Naive thymus-derived CD8-positive, alpha-beta T cell (primary cell): ENCODE measurements at regions not wholly inside any gene's neighbourhood (a gene's known extent, or its start where the extent isn't known, plus 50 kb on each side); places are given as distances from the start of the nearest gene placed in this dataset.

Experiments used
- ATAC-seq, 2 donors: fragments of 150-1000 bp; cut with Tn5 transposase in 1 of 2; sonication (Bioruptor Pico), chemical (Tn5 transposase) in 1 of 2; 1 replicate in 1 of 2; 2 replicates in 1 of 2; pipeline ENCODE4 v1.10.0; 2021; ENCODE audit warnings: mild to moderate bottlenecking in 2 of 2, moderate library complexity in 2 of 2
- POLR2A ChIA-PET: fragments of 350-600 bp; sonication (Branson Sonifier 250); formaldehyde crosslinking; loops from one replicate; lab custom pipeline; 2021; ENCODE audit warnings: antibody characterized with exemption; lab: Charles Lee
- DNase-seq, 10 donors: peaks; one replicate each; pipeline versions ENCODE4 v3.0.0 to v3.0.0-alpha.2; 2020 to 2022
- H3K27ac Mint-ChIP-seq, 10 donors: one replicate each; pipeline ENCODE4 v1.8.0; 2020 to 2022; ENCODE audit warnings: mild to moderate bottlenecking in 10 of 10, mixed read lengths in 10 of 10, moderate library complexity in 4 of 10, inconsistent platforms in 1 of 10
- H3K27me3 Mint-ChIP-seq, 5 donors: one replicate each; pipeline ENCODE4 v1.8.0; 2021 to 2022; ENCODE audit warnings: mixed read lengths in 5 of 5
- H3K36me3 Mint-ChIP-seq, 3 donors: one replicate each; pipeline ENCODE4 v1.8.0; 2020 to 2022; ENCODE audit warnings: mixed read lengths in 3 of 3, mild to moderate bottlenecking in 2 of 3, inconsistent platforms in 1 of 3
- H3K4me1 Mint-ChIP-seq, 4 donors: one replicate each; pipeline ENCODE4 v1.8.0; 2021 to 2022; ENCODE audit warnings: mixed read lengths in 4 of 4
- H3K4me3 Mint-ChIP-seq, 10 donors: one replicate each; pipeline ENCODE4 v1.8.0; 2020 to 2022; ENCODE audit warnings: mild to moderate bottlenecking in 10 of 10, mixed read lengths in 10 of 10, moderate library complexity in 6 of 10, inconsistent platforms in 1 of 10
- H3K9me3 Mint-ChIP-seq, 9 donors: one replicate each; pipeline ENCODE4 v1.8.0; 2020 to 2022; ENCODE audit warnings: mixed read lengths in 9 of 9, mild to moderate bottlenecking in 3 of 9, inconsistent platforms in 1 of 9, moderate library complexity in 1 of 9

DNA sequence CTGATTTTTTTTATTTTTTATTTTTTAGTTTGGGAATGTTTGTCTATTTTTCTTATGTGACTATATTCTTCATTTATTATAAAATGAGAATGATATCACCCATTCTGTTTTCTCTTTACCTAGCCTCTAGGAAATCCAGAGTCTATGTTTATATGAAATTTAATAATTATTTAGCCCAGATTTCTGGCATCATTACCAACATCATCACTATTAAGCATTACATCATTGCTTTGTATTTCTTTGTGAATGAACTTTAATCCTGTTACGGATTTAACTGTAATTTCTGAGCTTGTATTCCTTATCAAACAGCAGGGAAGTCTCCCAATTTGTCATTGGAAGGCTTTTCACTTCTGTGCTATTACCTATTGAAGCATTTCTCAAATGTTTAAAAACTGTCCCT lies 72.7 kb upstream of the NOX3 start:
- no peak overlapping the region for H3K27ac Mint-ChIP-seq
- H3K9me3 Mint-ChIP-seq: peaks cover 0 to 11% (median 6%) of the 10 kb centered on the region in 9 donors
- POLR2A ChIA-PET: no interaction called here
- H3K4me3 Mint-ChIP-seq: no peak overlapping the region
- peaks cover 0 to 8% (median 3%) of the 10 kb centered on the region in 4 donors for H3K4me1 Mint-ChIP-seq
- ATAC-seq (no peak), DNase-seq (no peak)
- H3K27me3 Mint-ChIP-seq: peaks cover 0 to 4% (median 0%) of the 10 kb centered on the region in 5 donors
- H3K36me3 Mint-ChIP-seq: peaks cover 0 to 8% (median 0%) of the 10 kb centered on the region in 3 donors

- POLR2A ChIA-PET: no interaction called here
- Mint-ChIP-seq H3K27me3 (no peaks in the 10 kb centered on the region), H3K27ac (no peak overlapping the region), H3K4me1 (peaks cover 0 to 8% (median 3%) of the 10 kb centered on the region in 4 donors), H3K36me3 (peaks cover 0 to 3% (median 0%) of the 10 kb centered on the region in 3 donors), H3K9me3 (peaks cover 0 to 4% (median 0%) of the 10 kb centered on the region in 9 donors), H3K4me3 (no peak overlapping the region)
- ATAC-seq (no peak), DNase-seq (no peak)
Measured at GRCh38 chr6:155527443-155527842, 71.8 kb upstream of the NOX3 start.

GRCh38 chr6:155523821-155524651 lies 68.4 kb upstream of the NOX3 start:
- POLR2A ChIA-PET: no interaction called here
- Mint-ChIP-seq H3K9me3 (no peaks in the 10 kb centered on the region), H3K4me1 (peaks cover 0 to 4% (median 1%) of the 10 kb centered on the region in 4 donors)

GRCh38 chr6:155521719-155522118 lies 66.1 kb upstream of the NOX3 start:
- Mint-ChIP-seq H3K27ac (no peak overlapping the region), H3K9me3 (peaks cover 0 to 3% (median 0%) of the 10 kb centered on the region in 9 donors), H3K4me1 (peaks cover 0 to 2% (median 0%) of the 10 kb centered on the region in 4 donors), H3K27me3 (no peaks in the 10 kb centered on the region), H3K4me3 (no peak overlapping the region), H3K36me3 (no peaks in the 10 kb centered on the region)
- ATAC-seq (no peak), DNase-seq (no peak)
- POLR2A ChIA-PET: no interaction called here

More at GRCh38 chr6:155523821-155524651, 68.4 kb upstream of the NOX3 start:
- Mint-ChIP-seq H3K27ac (no peak overlapping the region), H3K27me3 (no peaks in the 10 kb centered on the region), H3K36me3 (no peaks in the 10 kb centered on the region), H3K4me3 (no peak overlapping the region)
- no peak for DNase-seq
- no peak for ATAC-seq

GRCh38 chr6:155520078-155520477 lies 64.4 kb upstream of the NOX3 start:
- Mint-ChIP-seq H3K36me3 (no peaks in the 10 kb centered on the region), H3K27me3 (no peaks in the 10 kb centered on the region), H3K4me1 (peaks cover 0 to 2% (median 0%) of the 10 kb centered on the region in 4 donors), H3K27ac (no peak overlapping the region), H3K9me3 (peaks cover 0 to 3% (median 0%) of the 10 kb centered on the region in 9 donors), H3K4me3 (no peak overlapping the region)
- DNase-seq: no peak
- no peak for ATAC-seq
- POLR2A ChIA-PET: no interaction called here

GRCh38 chr6:155519176-155519738 lies 63.6 kb upstream of the NOX3 start:
- POLR2A ChIA-PET: no interaction called here
- H3K4me1 Mint-ChIP-seq: peaks cover 0 to 2% (median 0%) of the 10 kb centered on the region in 4 donors

GRCh38 chr6:155517294-155517693 lies 61.7 kb upstream of the NOX3 start:
- H3K36me3 Mint-ChIP-seq: no peaks in the 10 kb centered on the region
- peaks cover 0 to 2% (median 0%) of the 10 kb centered on the region in 5 donors for H3K27me3 Mint-ChIP-seq
- no peak overlapping the region for H3K4me3 Mint-ChIP-seq
- peaks cover 0 to 3% (median 0%) of the 10 kb centered on the region in 9 donors for H3K9me3 Mint-ChIP-seq
- ATAC-seq (no peak), DNase-seq (no peak)
- POLR2A ChIA-PET: no interaction called here
- H3K4me1 Mint-ChIP-seq: peaks cover 0 to 2% (median 0%) of the 10 kb centered on the region in 4 donors
- no peak overlapping the region for H3K27ac Mint-ChIP-seq

More at GRCh38 chr6:155519176-155519738, 63.6 kb upstream of the NOX3 start:
- Mint-ChIP-seq H3K36me3 (no peaks in the 10 kb centered on the region), H3K27ac (no peak overlapping the region), H3K27me3 (peaks cover 0 to 2% (median 0%) of the 10 kb centered on the region in 5 donors), H3K4me3 (no peak overlapping the region), H3K9me3 (peaks cover 0 to 3% (median 0%) of the 10 kb centered on the region in 9 donors)
- ATAC-seq: no peak
- DNase-seq: no peak

GRCh38 chr6:155510879-155511278 lies 55.2 kb upstream of the NOX3 start:
- Mint-ChIP-seq H3K4me3 (no peak overlapping the region), H3K36me3 (no peaks in the 10 kb centered on the region), H3K9me3 (no peaks in the 10 kb centered on the region), H3K27me3 (peaks cover 0 to 5% (median 2%) of the 10 kb centered on the region in 5 donors), H3K4me1 (peaks cover 0 to 1% (median under 1%) of the 10 kb centered on the region in 4 donors), H3K27ac (no peak overlapping the region)
- POLR2A ChIA-PET: no interaction called here
- DNase-seq (no peak), ATAC-seq (no peak)

- Mint-ChIP-seq H3K4me3 (no peak overlapping the region), H3K27me3 (peaks cover 0 to 7% (median 2%) of the 10 kb centered on the region in 5 donors), H3K36me3 (no peaks in the 10 kb centered on the region), H3K9me3 (no peaks in the 10 kb centered on the region), H3K4me1 (peaks cover 0 to 7% (median 3%) of the 10 kb centered on the region in 4 donors), H3K27ac (no peak overlapping the region)
- POLR2A ChIA-PET: no interaction called here
- DNase-seq: no peak
- ATAC-seq: no peak
Measured at GRCh38 chr6:155509743-155510475, 54.3 kb upstream of the NOX3 start.

GRCh38 chr6:155505608-155505989 lies 50.0 kb upstream of the NOX3 start:
- POLR2A ChIA-PET: no interaction called here
- DNase-seq (peak in 1 of 10 donors; percentile 0), ATAC-seq (no peak)
- Mint-ChIP-seq H3K27me3 (peaks cover 0 to 7% (median 0%) of the 10 kb centered on the region in 5 donors), H3K9me3 (peaks cover 0 to 8% (median 3%) of the 10 kb centered on the region in 9 donors), H3K27ac (peak overlapping the region in 2 of 10 donors; percentile 15 to 24), H3K4me3 (peak overlapping the region in 3 of 10 donors; percentile 4 to 38 (median 5)), H3K36me3 (peaks cover 0 to 9% (median 0%) of the 10 kb centered on the region in 3 donors), H3K4me1 (peaks cover 0 to 7% (median 3%) of the 10 kb centered on the region in 4 donors)
